K562 (cell line): ENCODE measurements at regions not wholly inside any gene's neighbourhood (a gene's known extent, or its start where the extent isn't known, plus 50 kb on each side); places are given as distances from the start of the nearest gene placed in this dataset.

Source experiments
- HDAC2 ChIP-seq: fragments of 450-650 bp; IDR thresholded peaks from 2 replicates; pipeline ENCODE4 v1.6.1; 2016; ENCODE audit warnings: mild to moderate bottlenecking
- ZHX1 ChIP-seq: fragments of 150-350 bp; conservative IDR thresholded peaks from 2 replicates; pipeline ENCODE4 v1.6.1; 2014; ENCODE audit warnings: low read length
- TF ChIP-seq, protein P1 (sequence below), 3 experiments: IDR thresholded peaks in 2 of 3; conservative IDR thresholded peaks in 1 of 3; 2 replicates each; pipeline ENCODE4 v1.5.1; 2011 to 2012; ENCODE audit warnings: low read length in 3 of 3, mild to moderate bottlenecking in 3 of 3, control low read depth in 2 of 3, improper control_type of control experiment in 1 of 3, inconsistent platforms in 1 of 3, low read depth in 1 of 3, mixed read lengths in 1 of 3, moderate library complexity in 1 of 3; ENCODE audit not compliant: insufficient read depth in 2 of 3

DNA sequence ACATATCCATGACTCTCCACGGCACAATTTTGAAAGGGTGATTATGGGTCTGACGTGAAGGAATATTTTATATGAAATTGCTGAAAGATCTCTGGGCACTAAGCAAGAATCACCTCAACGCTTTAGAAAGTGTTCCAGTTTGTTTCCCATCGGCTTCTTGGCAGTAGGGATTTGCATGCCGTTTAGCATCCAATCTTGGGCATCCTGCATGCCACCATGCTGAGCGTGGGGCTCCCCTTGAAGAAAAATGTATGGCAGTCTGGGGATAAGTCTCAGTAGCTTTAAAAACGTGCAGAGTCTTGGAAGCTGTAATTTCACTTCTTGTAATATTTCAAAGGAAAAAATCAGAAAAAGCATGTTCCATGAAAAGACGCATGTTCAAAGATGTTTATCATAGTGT is 151.7 kb downstream of the DMRT2 start:
- TF ChIP-seq HDAC2 (no peak), ZHX1 (no peak)
- TF ChIP-seq, protein P1, sequence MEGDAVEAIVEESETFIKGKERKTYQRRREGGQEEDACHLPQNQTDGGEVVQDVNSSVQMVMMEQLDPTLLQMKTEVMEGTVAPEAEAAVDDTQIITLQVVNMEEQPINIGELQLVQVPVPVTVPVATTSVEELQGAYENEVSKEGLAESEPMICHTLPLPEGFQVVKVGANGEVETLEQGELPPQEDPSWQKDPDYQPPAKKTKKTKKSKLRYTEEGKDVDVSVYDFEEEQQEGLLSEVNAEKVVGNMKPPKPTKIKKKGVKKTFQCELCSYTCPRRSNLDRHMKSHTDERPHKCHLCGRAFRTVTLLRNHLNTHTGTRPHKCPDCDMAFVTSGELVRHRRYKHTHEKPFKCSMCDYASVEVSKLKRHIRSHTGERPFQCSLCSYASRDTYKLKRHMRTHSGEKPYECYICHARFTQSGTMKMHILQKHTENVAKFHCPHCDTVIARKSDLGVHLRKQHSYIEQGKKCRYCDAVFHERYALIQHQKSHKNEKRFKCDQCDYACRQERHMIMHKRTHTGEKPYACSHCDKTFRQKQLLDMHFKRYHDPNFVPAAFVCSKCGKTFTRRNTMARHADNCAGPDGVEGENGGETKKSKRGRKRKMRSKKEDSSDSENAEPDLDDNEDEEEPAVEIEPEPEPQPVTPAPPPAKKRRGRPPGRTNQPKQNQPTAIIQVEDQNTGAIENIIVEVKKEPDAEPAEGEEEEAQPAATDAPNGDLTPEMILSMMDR (IDR thresholded peaks at IDR 0.05 in 2 of 3, conservative IDR thresholded peaks at IDR 0.05 in 1 of 3; ENCODE audit: insufficient read depth in 2 of 3, low read depth in 1 of 3, low read length in 3 of 3) = no peak
